Mucosa of descending colon (tissue), 3 donors: ENCODE measurements at regions not wholly inside any gene's neighbourhood (a gene's known extent, or its start where the extent isn't known, plus 50 kb on each side); places are given as distances from the start of the nearest gene placed in this dataset.

Source experiments
- ATAC-seq: fragments of 200-7000 bp; cut with Tn5 transposase; one replicate; pipeline ENCODE4 v1.9.1; 2020; ENCODE audit warnings: mild to moderate bottlenecking, moderate library complexity
- DNase-seq, 3 donors: peaks; one replicate each; pipeline ENCODE4 v3.0.0-alpha.2; 2020
- H3K36me3 ChIP-seq: fragments of 200-600 bp; one replicate; pipeline ENCODE4 v1.8.0; 2021; ENCODE audit warnings: low read depth, mild to moderate bottlenecking
- H3K4me1 ChIP-seq: fragments of 200-600 bp; one replicate; pipeline ENCODE4 v1.8.0; 2021; ENCODE audit warnings: low read depth, mild to moderate bottlenecking
- H3K4me3 ChIP-seq: fragments of 200-600 bp; one replicate; pipeline ENCODE4 v1.8.0; 2021; ENCODE audit warnings: mild to moderate bottlenecking
- H3K9me3 ChIP-seq: fragments of 200-600 bp; one replicate; pipeline ENCODE4 v1.8.0; 2021; ENCODE audit warnings: mild to moderate bottlenecking
- intact Hi-C, 2 donors: fragments of 100-400 bp; cut with DNase I in 1 of 2; cut with micrococcal nuclease in 1 of 2; formaldehyde crosslinking; loops; one replicate each; pipeline versions ENCODE4 v1.11.0 to v1.11.1; 2022; cut with DNase I, micrococcal nuclease
- TF ChIP-seq, protein P1 (sequence below): fragments of 200-600 bp; IDR thresholded peaks from one replicate; pipeline ENCODE4 v1.8.0; 2022; ENCODE audit warnings: antibody characterized with exemption, mild to moderate bottlenecking
- donor health status: DM: no; HTN: no; CAD: no; lungs with moderate emphysema.
- donor health status: DM: no; HTN: no; CAD: no.
- donor health status: DM: no; HTN: yes; CAD: no.

DNA sequence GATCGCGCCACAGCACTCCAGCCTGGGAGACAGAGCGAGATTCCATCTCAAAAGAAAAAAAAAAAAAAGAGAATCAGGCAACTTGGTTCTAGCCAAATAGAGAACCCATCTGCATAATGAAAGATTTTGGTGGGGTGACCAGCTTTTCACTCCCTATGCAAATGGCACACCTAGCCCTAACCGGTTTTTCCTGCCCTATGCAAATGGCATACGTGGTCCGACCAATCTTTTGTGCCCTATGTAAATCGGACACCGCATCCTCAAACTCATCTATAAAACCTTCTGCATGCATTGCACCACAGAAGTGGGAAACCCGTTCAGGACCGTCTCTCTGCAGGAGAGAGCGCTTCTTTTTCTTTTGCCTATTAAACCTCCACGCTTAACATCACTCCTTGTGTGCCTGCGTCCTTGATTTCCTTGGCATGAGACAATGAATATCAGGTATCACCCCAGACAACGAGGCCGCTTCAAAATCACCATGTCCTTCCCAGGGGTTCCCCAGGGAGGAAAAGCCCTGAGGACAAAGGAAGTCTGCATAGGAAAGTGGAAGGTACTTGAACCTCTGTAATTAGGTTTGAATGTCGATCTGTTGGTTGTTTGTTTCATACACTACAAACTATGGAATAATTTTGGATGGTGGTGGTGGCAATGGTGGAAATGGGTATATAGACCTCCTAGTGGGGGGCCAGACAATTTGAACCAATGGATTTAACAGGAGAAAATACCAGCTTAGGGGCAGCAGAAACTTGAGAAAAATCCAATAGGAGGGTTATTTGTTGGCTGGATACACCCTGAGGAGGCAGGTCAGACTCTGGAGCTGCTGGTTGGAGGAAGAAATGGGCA is 396.2 kb downstream of the TYW1 start:
- Histone ChIP-seq H3K4me1 (no peaks in the 10 kb centered on the region), H3K4me3 (no peak overlapping the region), H3K9me3 (no peaks in the 10 kb centered on the region), H3K36me3 (no peaks in the 10 kb centered on the region)
- intact Hi-C loops, result no loop called here
- ATAC-seq (no peak), DNase-seq (no peak)
- TF ChIP-seq, protein P1, sequence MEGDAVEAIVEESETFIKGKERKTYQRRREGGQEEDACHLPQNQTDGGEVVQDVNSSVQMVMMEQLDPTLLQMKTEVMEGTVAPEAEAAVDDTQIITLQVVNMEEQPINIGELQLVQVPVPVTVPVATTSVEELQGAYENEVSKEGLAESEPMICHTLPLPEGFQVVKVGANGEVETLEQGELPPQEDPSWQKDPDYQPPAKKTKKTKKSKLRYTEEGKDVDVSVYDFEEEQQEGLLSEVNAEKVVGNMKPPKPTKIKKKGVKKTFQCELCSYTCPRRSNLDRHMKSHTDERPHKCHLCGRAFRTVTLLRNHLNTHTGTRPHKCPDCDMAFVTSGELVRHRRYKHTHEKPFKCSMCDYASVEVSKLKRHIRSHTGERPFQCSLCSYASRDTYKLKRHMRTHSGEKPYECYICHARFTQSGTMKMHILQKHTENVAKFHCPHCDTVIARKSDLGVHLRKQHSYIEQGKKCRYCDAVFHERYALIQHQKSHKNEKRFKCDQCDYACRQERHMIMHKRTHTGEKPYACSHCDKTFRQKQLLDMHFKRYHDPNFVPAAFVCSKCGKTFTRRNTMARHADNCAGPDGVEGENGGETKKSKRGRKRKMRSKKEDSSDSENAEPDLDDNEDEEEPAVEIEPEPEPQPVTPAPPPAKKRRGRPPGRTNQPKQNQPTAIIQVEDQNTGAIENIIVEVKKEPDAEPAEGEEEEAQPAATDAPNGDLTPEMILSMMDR, result no peak

- Histone ChIP-seq H3K9me3 (no peaks in the 10 kb centered on the region), H3K4me1 (no peaks in the 10 kb centered on the region), H3K36me3 (no peaks in the 10 kb centered on the region), H3K4me3 (no peak overlapping the region)
- ATAC-seq (no peak), DNase-seq (no peak)
- TF ChIP-seq, protein P1, result no peak
- intact Hi-C loops, result no loop called here
These were observed 397.3 kb downstream of the TYW1 start for GRCh38 chr7:67393903-67394302.

DNA sequence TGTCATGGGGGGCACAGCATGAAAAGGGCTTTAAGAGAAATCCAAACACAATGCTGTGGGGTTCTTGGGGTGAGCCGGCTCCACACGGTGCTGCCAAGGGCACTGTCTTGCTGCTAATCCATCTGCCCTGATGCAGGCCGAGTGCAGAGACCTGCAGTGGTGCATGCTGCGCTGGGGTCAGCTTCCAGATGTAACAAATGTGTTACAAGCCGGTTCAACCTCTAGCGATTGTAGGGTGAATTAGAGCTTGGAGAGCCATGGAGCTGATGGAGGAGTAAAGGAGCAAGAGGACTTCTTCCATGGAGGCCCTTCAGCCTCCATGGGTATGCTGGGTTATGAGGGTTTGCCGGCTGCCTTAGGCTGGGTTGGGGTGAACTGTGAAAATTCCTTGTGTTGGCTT is 402.3 kb downstream of the TYW1 start:
- no peaks in the 10 kb centered on the region for H3K36me3 ChIP-seq
- intact Hi-C loops, result no loop called here
- ATAC-seq, result no peak
- H3K4me3 ChIP-seq, result no peak overlapping the region
- no peak for DNase-seq
- H3K4me1 ChIP-seq, result no peaks in the 10 kb centered on the region
- H3K9me3 ChIP-seq, result no peaks in the 10 kb centered on the region
- TF ChIP-seq, protein P1, result no peak

GRCh38 chr7:67401492-67401891 is 404.9 kb downstream of the TYW1 start:
- Histone ChIP-seq H3K4me1 (no peaks in the 10 kb centered on the region), H3K36me3 (no peaks in the 10 kb centered on the region), H3K9me3 (no peaks in the 10 kb centered on the region), H3K4me3 (no peak overlapping the region)
- ATAC-seq (no peak), DNase-seq (no peak)
- TF ChIP-seq, protein P1, result no peak
- intact Hi-C loops, result no loop called here

DNA sequence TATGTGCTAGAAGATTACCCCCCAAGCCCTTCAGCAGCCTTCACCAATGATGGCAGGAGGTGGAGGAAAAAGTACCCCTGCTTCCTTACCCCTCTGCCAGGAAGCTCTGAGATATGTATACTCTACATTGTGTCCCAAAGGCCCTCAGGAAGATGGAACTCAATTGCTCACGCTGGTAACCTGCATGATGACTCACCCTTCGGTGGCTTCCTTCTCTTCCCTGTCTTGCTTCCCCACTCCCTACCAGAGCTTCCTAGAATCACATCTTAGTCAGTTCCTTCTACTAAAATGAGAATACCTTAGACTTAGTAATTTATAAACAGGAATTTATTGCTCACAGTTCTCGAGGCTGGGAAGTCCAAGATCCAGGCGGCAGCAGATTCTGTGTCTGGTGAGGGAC is 405.6 kb downstream of the TYW1 start:
- no peak overlapping the region for H3K4me3 ChIP-seq
- H3K4me1 ChIP-seq, result no peaks in the 10 kb centered on the region
- ATAC-seq (no peak), DNase-seq (no peak)
- no peaks in the 10 kb centered on the region for H3K9me3 ChIP-seq
- no peaks in the 10 kb centered on the region for H3K36me3 ChIP-seq
- intact Hi-C loops, result no loop called here
- TF ChIP-seq, protein P1, result no peak
